ENCODE measurements at regions not wholly inside any gene's neighbourhood (a gene's known extent, or its start where the extent isn't known, plus 50 kb on each side); places are given as distances from the start of the nearest gene placed in this dataset.

DNA sequence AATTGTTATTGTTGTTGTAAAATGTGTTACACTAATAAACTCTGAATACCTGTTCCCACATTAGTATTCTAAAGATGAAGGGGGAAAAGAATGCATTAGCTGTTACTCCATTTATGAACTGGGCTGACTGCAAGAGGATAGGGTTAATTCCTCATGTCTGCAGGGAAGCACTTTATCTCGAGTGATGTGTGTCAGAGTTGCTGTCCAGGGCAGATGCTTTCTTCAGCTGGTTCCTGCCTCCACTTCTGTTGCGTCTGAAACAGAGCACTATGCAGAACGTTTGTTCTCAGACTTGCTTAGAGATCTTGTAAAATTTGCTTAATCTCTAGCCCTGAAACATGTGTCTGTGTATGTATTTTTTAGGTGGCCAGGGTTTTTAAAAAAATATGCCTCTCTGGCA, 318.8 kb downstream of the SPRY2 start:
- TF ChIP-seq, protein P1, sequence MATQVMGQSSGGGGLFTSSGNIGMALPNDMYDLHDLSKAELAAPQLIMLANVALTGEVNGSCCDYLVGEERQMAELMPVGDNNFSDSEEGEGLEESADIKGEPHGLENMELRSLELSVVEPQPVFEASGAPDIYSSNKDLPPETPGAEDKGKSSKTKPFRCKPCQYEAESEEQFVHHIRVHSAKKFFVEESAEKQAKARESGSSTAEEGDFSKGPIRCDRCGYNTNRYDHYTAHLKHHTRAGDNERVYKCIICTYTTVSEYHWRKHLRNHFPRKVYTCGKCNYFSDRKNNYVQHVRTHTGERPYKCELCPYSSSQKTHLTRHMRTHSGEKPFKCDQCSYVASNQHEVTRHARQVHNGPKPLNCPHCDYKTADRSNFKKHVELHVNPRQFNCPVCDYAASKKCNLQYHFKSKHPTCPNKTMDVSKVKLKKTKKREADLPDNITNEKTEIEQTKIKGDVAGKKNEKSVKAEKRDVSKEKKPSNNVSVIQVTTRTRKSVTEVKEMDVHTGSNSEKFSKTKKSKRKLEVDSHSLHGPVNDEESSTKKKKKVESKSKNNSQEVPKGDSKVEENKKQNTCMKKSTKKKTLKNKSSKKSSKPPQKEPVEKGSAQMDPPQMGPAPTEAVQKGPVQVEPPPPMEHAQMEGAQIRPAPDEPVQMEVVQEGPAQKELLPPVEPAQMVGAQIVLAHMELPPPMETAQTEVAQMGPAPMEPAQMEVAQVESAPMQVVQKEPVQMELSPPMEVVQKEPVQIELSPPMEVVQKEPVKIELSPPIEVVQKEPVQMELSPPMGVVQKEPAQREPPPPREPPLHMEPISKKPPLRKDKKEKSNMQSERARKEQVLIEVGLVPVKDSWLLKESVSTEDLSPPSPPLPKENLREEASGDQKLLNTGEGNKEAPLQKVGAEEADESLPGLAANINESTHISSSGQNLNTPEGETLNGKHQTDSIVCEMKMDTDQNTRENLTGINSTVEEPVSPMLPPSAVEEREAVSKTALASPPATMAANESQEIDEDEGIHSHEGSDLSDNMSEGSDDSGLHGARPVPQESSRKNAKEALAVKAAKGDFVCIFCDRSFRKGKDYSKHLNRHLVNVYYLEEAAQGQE (IDR thresholded peaks at IDR 0.05; ENCODE audit: insufficient read depth in 1 of 2, low read depth in 2 of 2, low read length in 2 of 2), result peak; percentile 43 to 83; a peak in 2 of 4 replicates
- TF ChIP-seq TAF1 (IDR thresholded peaks at IDR 0.05; ENCODE audit: borderline replicate concordance, insufficient read depth, low read length), result no peak

DNA sequence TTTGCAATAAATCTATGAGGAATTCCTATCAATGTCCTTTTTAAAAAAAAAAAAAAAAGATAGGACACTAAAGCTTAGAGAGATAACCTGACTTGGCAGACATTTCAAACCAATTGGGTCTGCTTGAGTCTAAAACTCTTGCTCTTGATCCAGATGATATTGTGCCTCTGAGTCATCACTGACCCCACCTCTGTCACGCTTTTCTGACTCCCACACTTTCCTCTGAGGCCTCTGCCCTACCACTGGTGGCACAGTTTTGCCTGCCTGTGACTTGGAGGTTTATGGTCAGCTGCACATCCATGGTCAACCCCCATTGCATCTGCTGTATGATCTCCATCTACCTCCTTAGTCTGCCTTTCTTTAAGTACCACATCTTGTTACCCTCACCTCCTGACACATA, 328.7 kb downstream of the SPRY2 start:
- TF ChIP-seq, protein P1 (IDR thresholded peaks at IDR 0.05; ENCODE audit: insufficient read depth in 1 of 2, low read depth in 2 of 2, low read length in 2 of 2), result no peak
- TF ChIP-seq SIN3A (IDR thresholded peaks at IDR 0.05; ENCODE audit: borderline replicate concordance, insufficient read depth, low read length) (no peak), TAF1 (IDR thresholded peaks at IDR 0.05; ENCODE audit: borderline replicate concordance, insufficient read depth, low read length) (no peak), POLR2AphosphoS5 (IDR thresholded peaks at IDR 0.05; ENCODE audit: low read depth, low read length) (no peak), FOXP2 (optimal IDR thresholded peaks at IDR 0.05; ENCODE audit: borderline replicate concordance, extremely low read depth, extremely low read length, insufficient read depth) (no peak)

DNA sequence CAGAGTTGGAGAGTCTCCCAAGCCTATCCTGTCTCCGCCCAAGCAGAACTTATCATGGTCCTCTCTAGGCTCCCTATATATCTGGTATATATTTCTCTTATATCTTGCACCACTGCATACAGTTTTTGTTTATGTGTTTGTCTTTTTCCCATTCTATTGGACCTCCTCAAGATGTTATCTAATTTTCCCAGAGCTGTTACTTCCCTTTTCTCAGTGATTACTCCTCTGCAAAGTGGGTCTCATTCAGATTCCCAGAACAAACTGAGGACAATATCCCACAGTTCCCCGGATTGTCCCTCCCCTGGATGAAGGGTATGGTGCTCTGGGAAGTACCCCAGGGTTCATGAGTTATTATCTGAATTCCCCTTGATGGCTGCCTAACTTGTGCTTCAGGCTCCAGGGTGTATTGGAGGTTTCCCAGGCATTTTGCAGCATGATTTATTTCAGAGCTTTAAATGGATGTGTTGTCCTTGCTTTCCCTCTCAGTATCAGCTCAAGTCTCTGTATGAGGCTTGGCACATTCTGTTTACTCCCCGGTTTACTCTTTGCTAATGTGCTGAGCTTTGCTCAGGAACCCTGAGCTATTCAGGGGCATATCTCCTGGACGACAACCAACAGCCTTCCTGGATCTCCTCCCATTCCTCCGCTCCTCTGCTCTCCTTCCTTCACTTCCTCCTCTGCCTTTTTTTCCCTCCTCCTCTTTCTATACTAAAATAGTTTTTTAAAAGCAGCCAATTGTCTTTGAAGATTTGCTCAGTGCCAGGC, 329.3 kb downstream of the SPRY2 start:
- TF ChIP-seq, protein P1 (IDR thresholded peaks at IDR 0.05; ENCODE audit: insufficient read depth in 1 of 2, low read depth in 2 of 2, low read length in 2 of 2), result no peak
- no peak for TF ChIP-seq TAF1 (IDR thresholded peaks at IDR 0.05; ENCODE audit: borderline replicate concordance, insufficient read depth, low read length)
- no peak for TF ChIP-seq POLR2AphosphoS5 (IDR thresholded peaks at IDR 0.05; ENCODE audit: low read depth, low read length)
- no peak for TF ChIP-seq SIN3A (IDR thresholded peaks at IDR 0.05; ENCODE audit: borderline replicate concordance, insufficient read depth, low read length)
- TF ChIP-seq FOXP2 (optimal IDR thresholded peaks at IDR 0.05; ENCODE audit: borderline replicate concordance, extremely low read depth, extremely low read length, insufficient read depth), result no peak

DNA sequence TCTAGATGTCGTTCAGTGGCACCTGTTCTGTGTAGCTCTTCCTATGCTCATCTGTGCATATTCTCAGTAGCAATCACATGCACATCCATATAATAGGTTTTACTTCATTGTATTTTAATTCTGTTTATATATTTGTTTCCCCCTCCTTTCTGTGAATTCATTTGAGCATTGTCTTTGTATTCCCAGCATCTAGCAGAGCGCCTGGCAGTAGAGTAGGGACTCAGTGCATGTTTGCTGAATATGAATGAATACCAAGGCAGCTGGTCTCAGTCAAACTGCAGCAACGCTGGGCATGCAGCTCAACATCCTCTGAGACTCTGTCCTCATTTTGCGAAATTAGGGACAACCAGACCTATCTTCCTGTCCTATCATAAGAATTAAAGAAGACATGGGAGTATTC, 330.1 kb downstream of the SPRY2 start:
- TF ChIP-seq FOXP2 (optimal IDR thresholded peaks at IDR 0.05; ENCODE audit: borderline replicate concordance, extremely low read depth, extremely low read length, insufficient read depth) (no peak), POLR2AphosphoS5 (IDR thresholded peaks at IDR 0.05; ENCODE audit: low read depth, low read length) (no peak), SIN3A (IDR thresholded peaks at IDR 0.05; ENCODE audit: borderline replicate concordance, insufficient read depth, low read length) (no peak), TAF1 (IDR thresholded peaks at IDR 0.05; ENCODE audit: borderline replicate concordance, insufficient read depth, low read length) (no peak)
- TF ChIP-seq, protein P1 (IDR thresholded peaks at IDR 0.05; ENCODE audit: insufficient read depth in 1 of 2, low read depth in 2 of 2, low read length in 2 of 2), result no peak

Data from PFSK-1 (cell line).